ENCODE measurements at regions not wholly inside any gene's neighbourhood (a gene's known extent, or its start where the extent isn't known, plus 50 kb on each side); places are given as distances from the start of the nearest gene placed in this dataset.

DNA sequence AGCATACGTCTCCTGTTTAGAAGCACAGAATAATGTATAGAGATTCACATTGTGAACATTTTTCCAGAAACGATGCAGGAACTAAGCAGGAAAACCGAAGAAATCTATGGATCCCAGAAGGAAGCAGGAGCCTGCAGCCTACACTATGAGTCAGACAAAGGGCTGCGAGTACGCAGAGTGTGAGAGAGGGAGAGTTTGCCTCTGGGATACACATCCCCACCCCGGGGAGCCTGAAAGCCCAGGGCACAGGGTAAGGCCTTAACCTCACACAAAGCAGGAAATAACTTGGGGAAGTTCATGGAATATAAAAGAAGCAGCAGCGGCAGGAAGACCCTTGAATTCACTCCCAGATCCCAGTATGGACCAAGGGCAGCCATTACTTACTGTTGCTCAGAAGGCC, 842.1 kb upstream of the MANEA start (continued):
- TF ChIP-seq, protein P1, sequence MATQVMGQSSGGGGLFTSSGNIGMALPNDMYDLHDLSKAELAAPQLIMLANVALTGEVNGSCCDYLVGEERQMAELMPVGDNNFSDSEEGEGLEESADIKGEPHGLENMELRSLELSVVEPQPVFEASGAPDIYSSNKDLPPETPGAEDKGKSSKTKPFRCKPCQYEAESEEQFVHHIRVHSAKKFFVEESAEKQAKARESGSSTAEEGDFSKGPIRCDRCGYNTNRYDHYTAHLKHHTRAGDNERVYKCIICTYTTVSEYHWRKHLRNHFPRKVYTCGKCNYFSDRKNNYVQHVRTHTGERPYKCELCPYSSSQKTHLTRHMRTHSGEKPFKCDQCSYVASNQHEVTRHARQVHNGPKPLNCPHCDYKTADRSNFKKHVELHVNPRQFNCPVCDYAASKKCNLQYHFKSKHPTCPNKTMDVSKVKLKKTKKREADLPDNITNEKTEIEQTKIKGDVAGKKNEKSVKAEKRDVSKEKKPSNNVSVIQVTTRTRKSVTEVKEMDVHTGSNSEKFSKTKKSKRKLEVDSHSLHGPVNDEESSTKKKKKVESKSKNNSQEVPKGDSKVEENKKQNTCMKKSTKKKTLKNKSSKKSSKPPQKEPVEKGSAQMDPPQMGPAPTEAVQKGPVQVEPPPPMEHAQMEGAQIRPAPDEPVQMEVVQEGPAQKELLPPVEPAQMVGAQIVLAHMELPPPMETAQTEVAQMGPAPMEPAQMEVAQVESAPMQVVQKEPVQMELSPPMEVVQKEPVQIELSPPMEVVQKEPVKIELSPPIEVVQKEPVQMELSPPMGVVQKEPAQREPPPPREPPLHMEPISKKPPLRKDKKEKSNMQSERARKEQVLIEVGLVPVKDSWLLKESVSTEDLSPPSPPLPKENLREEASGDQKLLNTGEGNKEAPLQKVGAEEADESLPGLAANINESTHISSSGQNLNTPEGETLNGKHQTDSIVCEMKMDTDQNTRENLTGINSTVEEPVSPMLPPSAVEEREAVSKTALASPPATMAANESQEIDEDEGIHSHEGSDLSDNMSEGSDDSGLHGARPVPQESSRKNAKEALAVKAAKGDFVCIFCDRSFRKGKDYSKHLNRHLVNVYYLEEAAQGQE (IDR thresholded peaks at IDR 0.05): no peak
- TF ChIP-seq RAD21 (IDR thresholded peaks at IDR 0.05) (no peak), GABPA (IDR thresholded peaks at IDR 0.05 in 1 of 2, conservative IDR thresholded peaks at IDR 0.05 in 1 of 2) (no peak), JUND (IDR thresholded peaks at IDR 0.05) (no peak)
- TF ChIP-seq, protein P2, sequence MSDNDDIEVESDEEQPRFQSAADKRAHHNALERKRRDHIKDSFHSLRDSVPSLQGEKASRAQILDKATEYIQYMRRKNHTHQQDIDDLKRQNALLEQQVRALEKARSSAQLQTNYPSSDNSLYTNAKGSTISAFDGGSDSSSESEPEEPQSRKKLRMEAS (IDR thresholded peaks at IDR 0.05): no peak

DNA sequence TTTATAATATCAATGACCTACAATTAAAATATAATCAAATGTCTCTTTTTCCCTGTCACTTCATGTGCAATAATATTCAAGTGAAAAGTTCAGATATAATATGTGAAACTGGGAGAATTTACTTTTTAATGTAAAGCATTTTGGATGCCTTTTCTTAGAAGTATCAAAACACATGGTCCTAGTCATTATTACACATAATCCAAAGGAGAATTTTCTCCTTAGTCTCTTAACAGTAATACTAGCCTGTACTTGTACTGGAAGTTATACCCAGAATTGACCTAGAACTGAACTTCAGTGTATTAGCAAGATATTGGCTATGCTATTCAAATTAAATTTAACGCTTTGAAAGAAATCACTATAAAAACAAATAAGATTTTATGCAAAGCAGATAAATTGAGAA, 842.6 kb upstream of the MANEA start:
- no peak for DNase-seq (ENCODE audit: low spot score)
- Histone ChIP-seq H3K9me3 (ENCODE audit: control insufficient read depth in 4 of 4, low read length in 3 of 4) (no peaks in the 10 kb centered on the region), H3K4me1 (ENCODE audit: control insufficient read depth in 4 of 4, insufficient read depth in 4 of 4, low read length in 3 of 4) (no peaks in the 10 kb centered on the region), H3K36me3 (ENCODE audit: control insufficient read depth in 4 of 4, insufficient read depth in 3 of 4, low read depth in 1 of 4, low read length in 3 of 4) (no peaks in the 10 kb centered on the region), H3K27me3 (ENCODE audit: control insufficient read depth in 4 of 4, insufficient read depth in 4 of 4, low read length in 3 of 4) (no peaks in the 10 kb centered on the region), H3K4me3 (ENCODE audit: low read depth in 1 of 3, low read length in 3 of 3) (no peak overlapping the region), H3K9ac (ENCODE audit: low read depth in 1 of 2, low read length in 2 of 2) (no peak overlapping the region), H3K27ac (ENCODE audit: low read depth in 1 of 2, low read length in 2 of 2) (no peak overlapping the region)
- 89% methylated on average over 1 of the region's 1 CpG for WGBS
- no peak for TF ChIP-seq GABPA (IDR thresholded peaks at IDR 0.05 in 1 of 2, conservative IDR thresholded peaks at IDR 0.05 in 1 of 2)
- no peak for TF ChIP-seq NR2F2 (IDR thresholded peaks at IDR 0.05)
- TF ChIP-seq, protein P3, sequence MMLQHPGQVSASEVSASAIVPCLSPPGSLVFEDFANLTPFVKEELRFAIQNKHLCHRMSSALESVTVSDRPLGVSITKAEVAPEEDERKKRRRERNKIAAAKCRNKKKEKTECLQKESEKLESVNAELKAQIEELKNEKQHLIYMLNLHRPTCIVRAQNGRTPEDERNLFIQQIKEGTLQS (IDR thresholded peaks at IDR 0.05): no peak
- TF ChIP-seq HNF4G (IDR thresholded peaks at IDR 0.05): no peak
- no peak for TF ChIP-seq FOXA1 (IDR thresholded peaks at IDR 0.05)

DNA sequence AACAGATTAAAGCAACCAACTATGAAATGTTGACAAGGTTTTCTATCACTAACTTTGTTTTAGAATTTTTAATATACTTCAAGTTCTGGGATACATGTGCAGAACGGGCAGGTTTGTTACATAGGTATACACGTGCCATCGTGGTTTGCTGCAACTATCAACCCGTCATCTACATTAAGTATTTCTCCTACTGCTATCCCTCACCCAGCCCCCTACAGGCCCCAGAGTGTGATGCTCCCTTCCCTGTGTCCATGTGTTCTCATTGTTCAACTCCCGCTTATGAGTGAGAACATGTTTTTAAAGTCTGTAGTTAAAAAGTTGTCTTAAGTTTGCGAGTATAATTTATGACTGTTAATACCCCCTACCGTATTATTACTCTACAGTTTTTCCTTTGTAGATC, 844.3 kb upstream of the MANEA start:
- 86% methylated on average over 7 of the region's 7 CpGs for WGBS
- no peaks in the 10 kb centered on the region for H3K27me3 ChIP-seq (ENCODE audit: control insufficient read depth in 4 of 4, insufficient read depth in 4 of 4, low read length in 3 of 4)
- H3K27ac ChIP-seq (ENCODE audit: low read depth in 1 of 2, low read length in 2 of 2): no peak overlapping the region
- H3K4me1 ChIP-seq (ENCODE audit: control insufficient read depth in 4 of 4, insufficient read depth in 4 of 4, low read length in 3 of 4): no peaks in the 10 kb centered on the region
- no peak overlapping the region for H3K4me3 ChIP-seq (ENCODE audit: low read depth in 1 of 3, low read length in 3 of 3)
- DNase-seq (ENCODE audit: low spot score): no peak
- no peaks in the 10 kb centered on the region for H3K9me3 ChIP-seq (ENCODE audit: control insufficient read depth in 4 of 4, low read length in 3 of 4)
- no peaks in the 10 kb centered on the region for H3K36me3 ChIP-seq (ENCODE audit: control insufficient read depth in 4 of 4, insufficient read depth in 3 of 4, low read depth in 1 of 4, low read length in 3 of 4)
- TF ChIP-seq FOXA2 (IDR thresholded peaks at IDR 0.05): no peak
- no peak overlapping the region for H3K9ac ChIP-seq (ENCODE audit: low read depth in 1 of 2, low read length in 2 of 2)

DNA sequence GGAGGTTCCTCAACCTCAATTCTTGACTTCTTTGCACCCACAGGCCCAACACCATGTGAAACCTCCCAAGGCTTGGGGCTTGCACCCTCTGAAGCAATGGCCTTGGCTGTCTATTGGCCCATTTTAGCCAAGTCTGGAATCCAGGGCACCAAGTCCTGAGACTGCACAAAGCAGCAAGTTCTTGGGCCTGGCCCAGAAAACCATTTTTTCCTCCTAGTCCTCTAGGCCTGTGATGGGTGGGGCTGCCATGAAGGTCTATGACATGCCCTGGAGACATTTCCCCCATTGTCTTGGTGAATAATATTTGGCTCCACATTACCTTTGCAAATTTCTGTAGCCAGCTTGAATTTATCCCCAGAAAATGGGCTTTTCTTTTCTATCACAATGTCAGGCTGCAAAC, 849.6 kb upstream of the MANEA start:
- Histone ChIP-seq H3K4me3 (ENCODE audit: low read depth in 1 of 3, low read length in 3 of 3) (no peak overlapping the region), H3K9ac (ENCODE audit: low read depth in 1 of 2, low read length in 2 of 2) (no peak overlapping the region), H3K4me1 (ENCODE audit: control insufficient read depth in 4 of 4, insufficient read depth in 4 of 4, low read length in 3 of 4) (no peaks in the 10 kb centered on the region), H3K27ac (ENCODE audit: low read depth in 1 of 2, low read length in 2 of 2) (no peak overlapping the region), H3K9me3 (ENCODE audit: control insufficient read depth in 4 of 4, low read length in 3 of 4) (no peaks in the 10 kb centered on the region), H3K36me3 (ENCODE audit: control insufficient read depth in 4 of 4, insufficient read depth in 3 of 4, low read depth in 1 of 4, low read length in 3 of 4) (no peaks in the 10 kb centered on the region), H3K27me3 (ENCODE audit: control insufficient read depth in 4 of 4, insufficient read depth in 4 of 4, low read length in 3 of 4) (no peaks in the 10 kb centered on the region)
- no peak for DNase-seq (ENCODE audit: low spot score)
- TF ChIP-seq FOXA2 (IDR thresholded peaks at IDR 0.05): no peak
- TF ChIP-seq, protein P2 (IDR thresholded peaks at IDR 0.05): no peak
- TF ChIP-seq RAD21 (IDR thresholded peaks at IDR 0.05): no peak
